ENCODE measurements at regions not wholly inside any gene's neighbourhood (a gene's known extent, or its start where the extent isn't known, plus 50 kb on each side); places are given as distances from the start of the nearest gene placed in this dataset.
"Not testable (repeated sequence)": the region's sequence is repeated elsewhere in the genome, so short reads cannot be mapped to it uniquely, and the experiment has no call there.

- TF ChIP-seq CTCF (IDR thresholded peaks at IDR 0.05) (no peak), ZFX (IDR thresholded peaks at IDR 0.05; ENCODE audit: borderline replicate concordance) (no peak)
- H3K27ac ChIP-seq: no peak overlapping the region
Measured at GRCh38 chr13:111584101-111584672, 263.7 kb downstream of the TEX29 start.

- no peak overlapping the region for H3K27ac ChIP-seq
- no peak for TF ChIP-seq ZFX (IDR thresholded peaks at IDR 0.05; ENCODE audit: borderline replicate concordance)
Measured at GRCh38 chr13:111584870-111585269, 264.4 kb downstream of the TEX29 start.

GRCh38 chr13:111586291-111586690 lies 265.8 kb downstream of the TEX29 start:
- H3K27ac ChIP-seq: no peak overlapping the region
- TF ChIP-seq CTCF (IDR thresholded peaks at IDR 0.05): no peak

GRCh38 chr13:111587249-111587648 lies 266.8 kb downstream of the TEX29 start:
- no peak for TF ChIP-seq CTCF (IDR thresholded peaks at IDR 0.05)
- no peak for TF ChIP-seq ZFX (IDR thresholded peaks at IDR 0.05; ENCODE audit: borderline replicate concordance)
- H3K27ac ChIP-seq: no peak overlapping the region

- TF ChIP-seq CTCF (IDR thresholded peaks at IDR 0.05) (no peak), ZFX (IDR thresholded peaks at IDR 0.05; ENCODE audit: borderline replicate concordance) (no peak)
Measured at GRCh38 chr13:111589321-111589720, 268.9 kb downstream of the TEX29 start.

GRCh38 chr13:111589992-111590391 lies 269.6 kb downstream of the TEX29 start:
- no peak overlapping the region for H3K27ac ChIP-seq
- TF ChIP-seq ZFX (IDR thresholded peaks at IDR 0.05; ENCODE audit: borderline replicate concordance) (no peak), CTCF (IDR thresholded peaks at IDR 0.05) (no peak)

More at GRCh38 chr13:111589321-111589720, 268.9 kb downstream of the TEX29 start:
- H3K27ac ChIP-seq: no peak overlapping the region

GRCh38 chr13:111590796-111591195 lies 270.4 kb downstream of the TEX29 start:
- TF ChIP-seq ZFX (IDR thresholded peaks at IDR 0.05; ENCODE audit: borderline replicate concordance) (no peak), CTCF (IDR thresholded peaks at IDR 0.05) (no peak)
- H3K27ac ChIP-seq: no peak overlapping the region

GRCh38 chr13:111593490-111593889 lies 273.0 kb downstream of the TEX29 start:
- H3K27ac ChIP-seq: not testable (repeated sequence)
